ENCODE measurements at regions not wholly inside any gene's neighbourhood (a gene's known extent, or its start where the extent isn't known, plus 50 kb on each side); places are given as distances from the start of the nearest gene placed in this dataset.

- Histone ChIP-seq H3K4me2 (replicated peaks; ENCODE audit: extremely low read depth, low read length, poor library complexity, severe bottlenecking) (no peak overlapping the region), H3K4me3 (replicated peaks in 1 of 3; ENCODE audit: low read depth in 2 of 3, low read length in 3 of 3) (no peak overlapping the region), H4K20me1 (ENCODE audit: insufficient read depth, low read length) (no peaks in the 10 kb centered on the region), H3K4me1 (ENCODE audit: control insufficient read depth in 1 of 2, insufficient read depth in 2 of 2, low read length in 2 of 2) (no peaks in the 10 kb centered on the region), H2AFZ (ENCODE audit: insufficient read depth, low read depth, low read length, poor library complexity, severe bottlenecking) (no peak overlapping the region), H3K27ac (ENCODE audit: low read depth in 1 of 2, low read length in 2 of 2) (no peak overlapping the region), H3K79me2 (ENCODE audit: insufficient read depth, low read length) (no peaks in the 10 kb centered on the region), H3K36me3 (replicated peaks in 1 of 2; ENCODE audit: control insufficient read depth in 1 of 2, insufficient read depth in 2 of 2, low read length in 2 of 2) (no peaks in the 10 kb centered on the region), H3K27me3 (ENCODE audit: control insufficient read depth in 2 of 2, insufficient read depth in 2 of 2, low read length in 2 of 2) (no peaks in the 10 kb centered on the region), H3K9ac (ENCODE audit: insufficient read depth, low read length, poor library complexity, severe bottlenecking) (no peak overlapping the region), H3K9me3 (replicated peaks in 1 of 2; ENCODE audit: control insufficient read depth in 1 of 2, insufficient read depth in 1 of 2, low read length in 2 of 2) (peaks cover 0 to 4% of the 10 kb centered on the region in 2 donors)
- WGBS (ENCODE audit: insufficient coverage), result no CpG with 5 or more reads among the region's 1 CpG
- Mint-ChIP-seq H3K4me3 (no peak overlapping the region), H3K36me3 (no peaks in the 10 kb centered on the region), H3K27ac (no peak overlapping the region), H3K4me1 (no peaks in the 10 kb centered on the region), H3K27me3 (ENCODE audit: low read depth in 3 of 3) (no peaks in the 10 kb centered on the region), H3K9me3 (peaks cover 0 to 4% (median 2%) of the 10 kb centered on the region in 7 donors)
- no peak for DNase-seq
- intact Hi-C loops (cut with micrococcal nuclease), result no loop called here
- no peak for TF ChIP-seq CTCF (IDR thresholded peaks at IDR 0.05)
Observed at GRCh38 chr4:106530024-106530361, 161.4 kb upstream of the GIMD1 start.

- H3K4me3 Mint-ChIP-seq, result no peak overlapping the region
- WGBS (ENCODE audit: insufficient coverage), result 80% methylated on average over 1 of the region's 2 CpGs
- peaks cover 0 to 9% (median 3%) of the 10 kb centered on the region in 7 donors for H3K9me3 Mint-ChIP-seq
- Histone ChIP-seq H3K4me2 (replicated peaks; ENCODE audit: extremely low read depth, low read length, poor library complexity, severe bottlenecking) (no peak overlapping the region), H3K36me3 (replicated peaks in 1 of 2; ENCODE audit: control insufficient read depth in 1 of 2, insufficient read depth in 2 of 2, low read length in 2 of 2) (no peaks in the 10 kb centered on the region), H3K4me3 (replicated peaks in 1 of 3; ENCODE audit: low read depth in 2 of 3, low read length in 3 of 3) (no peak overlapping the region), H3K27me3 (ENCODE audit: control insufficient read depth in 2 of 2, insufficient read depth in 2 of 2, low read length in 2 of 2) (no peaks in the 10 kb centered on the region), H2AFZ (ENCODE audit: insufficient read depth, low read depth, low read length, poor library complexity, severe bottlenecking) (no peak overlapping the region), H4K20me1 (ENCODE audit: insufficient read depth, low read length) (no peaks in the 10 kb centered on the region), H3K27ac (ENCODE audit: low read depth in 1 of 2, low read length in 2 of 2) (no peak overlapping the region), H3K9ac (ENCODE audit: insufficient read depth, low read length, poor library complexity, severe bottlenecking) (no peak overlapping the region), H3K4me1 (ENCODE audit: control insufficient read depth in 1 of 2, insufficient read depth in 2 of 2, low read length in 2 of 2) (no peaks in the 10 kb centered on the region), H3K9me3 (replicated peaks in 1 of 2; ENCODE audit: control insufficient read depth in 1 of 2, insufficient read depth in 1 of 2, low read length in 2 of 2) (peaks cover 0 to 5% of the 10 kb centered on the region in 2 donors), H3K79me2 (ENCODE audit: insufficient read depth, low read length) (no peaks in the 10 kb centered on the region)
- no peak overlapping the region for H3K27ac Mint-ChIP-seq
- intact Hi-C loops (cut with micrococcal nuclease), result no loop called here
- DNase-seq, result no peak
- no peaks in the 10 kb centered on the region for H3K27me3 Mint-ChIP-seq (ENCODE audit: low read depth in 3 of 3)
- no peak for TF ChIP-seq CTCF (IDR thresholded peaks at IDR 0.05)
- no peaks in the 10 kb centered on the region for H3K36me3 Mint-ChIP-seq
- H3K4me1 Mint-ChIP-seq, result no peaks in the 10 kb centered on the region
Observed at GRCh38 chr4:106529348-106530023, 160.9 kb upstream of the GIMD1 start.
